CD4-positive, alpha-beta T cell (primary cell): ENCODE measurements at regions not wholly inside any gene's neighbourhood (a gene's known extent, or its start where the extent isn't known, plus 50 kb on each side); places are given as distances from the start of the nearest gene placed in this dataset.

ENCODE experiments used
- ATAC-seq: fragments of 200-7000 bp; cut with Tn5 transposase; one replicate; pipeline ENCODE4 v1.10.0; 2022; ENCODE audit warnings: mild to moderate bottlenecking; ENCODE audit not compliant: poor library complexity
- CTCF ChIA-PET: fragments of 350-600 bp; sonication (Branson Sonifier 250); formaldehyde crosslinking; loops from one replicate; lab custom pipeline; 2021; ENCODE audit warnings: antibody characterized with exemption, inconsistent platforms; lab: Charles Lee
- POLR2A ChIA-PET: fragments of 350-600 bp; sonication (Branson Sonifier 250); formaldehyde crosslinking; loops from one replicate; lab custom pipeline; 2021; ENCODE audit warnings: antibody characterized with exemption, inconsistent platforms; lab: Charles Lee
- DNase-seq, 14 experiments: peaks; one replicate each; pipeline ENCODE4 v3.0.0-alpha.2; 2013 to 2020; ENCODE audit warnings: mixed read lengths in 2 of 14
- H3K27ac ChIP-seq, 2 donors: one replicate each; pipeline versions ENCODE4 v1.5.1 to v1.7.0; 2013; ENCODE audit warnings: low read length in 2 of 2, low read depth in 1 of 2, mild to moderate bottlenecking in 1 of 2
- H3K27me3 ChIP-seq, 2 experiments: 1 replicate in 1 of 2; 2 replicates in 1 of 2; pipeline versions ENCODE4 v1.6.1 to v1.7.0; 2013; ENCODE audit warnings: low read length in 2 of 2, control low read depth in 1 of 2, mild to moderate bottlenecking in 1 of 2, moderate library complexity in 1 of 2; ENCODE audit not compliant: insufficient read depth in 2 of 2, control insufficient read depth in 1 of 2
- H3K36me3 ChIP-seq: one replicate; pipeline ENCODE4 v1.6.1; 2013; ENCODE audit warnings: low read length, control low read depth; ENCODE audit not compliant: insufficient read depth
- H3K4me1 ChIP-seq: one replicate; pipeline ENCODE4 v1.6.1; 2013; ENCODE audit warnings: low read length, control low read depth; ENCODE audit not compliant: insufficient read depth
- H3K4me3 ChIP-seq: one replicate; pipeline ENCODE4 v1.5.1; 2013; ENCODE audit warnings: mild to moderate bottlenecking, low read length, moderate library complexity
- H3K9me3 ChIP-seq, 2 experiments: 1 replicate in 1 of 2; 2 replicates in 1 of 2; pipeline versions ENCODE4 v1.6.1 to v1.7.0; 2013; ENCODE audit warnings: low read length in 2 of 2, mild to moderate bottlenecking in 2 of 2, control low read depth in 1 of 2, moderate library complexity in 1 of 2; ENCODE audit not compliant: control insufficient read depth in 1 of 2, insufficient read depth in 1 of 2
- H3K27ac Mint-ChIP-seq: one replicate; pipeline ENCODE4 v1.8.0; 2020; ENCODE audit warnings: mixed read lengths
- H3K27me3 Mint-ChIP-seq: one replicate; pipeline ENCODE4 v1.8.0; 2021; ENCODE audit warnings: mixed read lengths
- H3K36me3 Mint-ChIP-seq: one replicate; pipeline ENCODE4 v1.8.0; 2021; ENCODE audit warnings: low read depth, mixed read lengths
- H3K4me1 Mint-ChIP-seq: one replicate; pipeline ENCODE4 v1.8.0; 2021; ENCODE audit warnings: low read depth, mixed read lengths
- H3K4me3 Mint-ChIP-seq: one replicate; pipeline ENCODE4 v1.8.0; 2020; ENCODE audit warnings: mild to moderate bottlenecking, mixed read lengths
- H3K9me3 Mint-ChIP-seq: one replicate; pipeline ENCODE4 v1.8.0; 2020; ENCODE audit warnings: mixed read lengths
- intact Hi-C, 2 experiments: fragments of 100-400 bp; cut with DNase I in 1 of 2; cut with micrococcal nuclease in 1 of 2; formaldehyde crosslinking; loops; one replicate each; pipeline versions ENCODE4 v1.15.1 to v1.9.0; 2023 to 2025; cut with DNase I, micrococcal nuclease
- TF ChIP-seq, protein P1 (sequence below): fragments of 200-600 bp; IDR thresholded peaks from one replicate; pipeline ENCODE4 v1.8.0; 2022; ENCODE audit warnings: antibody characterized with exemption, mild to moderate bottlenecking

DNA sequence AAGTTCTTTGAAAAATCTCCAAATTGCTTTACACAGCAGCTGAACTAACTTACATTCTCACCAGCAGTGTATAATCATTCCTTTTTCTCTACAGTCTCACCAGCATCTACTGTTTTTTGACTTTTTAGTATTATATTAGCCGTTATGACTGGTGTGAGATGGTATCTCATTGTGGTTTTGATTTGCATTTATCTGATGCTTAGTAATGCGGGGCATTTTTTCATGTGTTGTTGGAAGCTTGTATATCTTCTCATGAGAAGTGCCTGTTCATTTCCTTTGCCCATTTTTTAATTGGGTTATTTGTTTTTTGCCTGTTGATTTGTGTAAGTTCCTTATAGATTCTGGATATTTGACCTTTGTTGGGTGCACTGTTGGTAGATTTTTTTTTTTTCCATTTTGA, 931.7 kb downstream of the CENPC start:
- Histone ChIP-seq H3K4me1 (no peaks in the 10 kb centered on the region), H3K27ac (no peak overlapping the region), H3K9me3 (peaks cover 0 to 9% of the 10 kb centered on the region in 2 experiments), H3K27me3 (no peaks in the 10 kb centered on the region), H3K36me3 (no peaks in the 10 kb centered on the region), H3K4me3 (no peak overlapping the region)
- TF ChIP-seq, protein P1, sequence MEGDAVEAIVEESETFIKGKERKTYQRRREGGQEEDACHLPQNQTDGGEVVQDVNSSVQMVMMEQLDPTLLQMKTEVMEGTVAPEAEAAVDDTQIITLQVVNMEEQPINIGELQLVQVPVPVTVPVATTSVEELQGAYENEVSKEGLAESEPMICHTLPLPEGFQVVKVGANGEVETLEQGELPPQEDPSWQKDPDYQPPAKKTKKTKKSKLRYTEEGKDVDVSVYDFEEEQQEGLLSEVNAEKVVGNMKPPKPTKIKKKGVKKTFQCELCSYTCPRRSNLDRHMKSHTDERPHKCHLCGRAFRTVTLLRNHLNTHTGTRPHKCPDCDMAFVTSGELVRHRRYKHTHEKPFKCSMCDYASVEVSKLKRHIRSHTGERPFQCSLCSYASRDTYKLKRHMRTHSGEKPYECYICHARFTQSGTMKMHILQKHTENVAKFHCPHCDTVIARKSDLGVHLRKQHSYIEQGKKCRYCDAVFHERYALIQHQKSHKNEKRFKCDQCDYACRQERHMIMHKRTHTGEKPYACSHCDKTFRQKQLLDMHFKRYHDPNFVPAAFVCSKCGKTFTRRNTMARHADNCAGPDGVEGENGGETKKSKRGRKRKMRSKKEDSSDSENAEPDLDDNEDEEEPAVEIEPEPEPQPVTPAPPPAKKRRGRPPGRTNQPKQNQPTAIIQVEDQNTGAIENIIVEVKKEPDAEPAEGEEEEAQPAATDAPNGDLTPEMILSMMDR, result no peak
- ATAC-seq (no peak), DNase-seq (no peak)
- Mint-ChIP-seq H3K4me3 (no peak overlapping the region), H3K4me1 (no peaks in the 10 kb centered on the region), H3K27me3 (no peaks in the 10 kb centered on the region), H3K27ac (no peak overlapping the region), H3K9me3 (peaks cover 16% of the 10 kb centered on the region), H3K36me3 (no peaks in the 10 kb centered on the region)
- POLR2A ChIA-PET, result no interaction called here
- CTCF ChIA-PET, result no interaction called here
- intact Hi-C loops, result no loop called here

DNA sequence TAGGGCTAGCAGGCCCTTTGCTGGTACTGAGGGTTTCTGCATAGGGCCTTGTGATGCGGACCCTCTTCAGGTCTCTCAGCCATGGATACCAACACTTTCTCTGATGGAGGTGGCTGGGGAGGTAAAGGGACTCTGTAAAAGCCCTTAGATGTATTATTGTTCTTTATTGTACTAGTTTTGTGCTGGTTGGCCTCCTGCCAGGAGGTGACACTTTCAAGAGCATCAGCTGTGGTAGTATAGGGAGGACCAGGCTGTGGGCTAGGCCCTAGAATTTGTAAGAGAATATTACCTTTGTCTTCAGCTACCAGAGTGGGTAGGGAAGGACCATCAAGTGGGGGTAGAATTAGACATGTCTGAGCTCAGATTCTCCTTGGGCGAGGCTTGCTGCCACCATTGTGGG, 936.3 kb downstream of the CENPC start:
- peaks cover 3% of the 10 kb centered on the region for H3K9me3 Mint-ChIP-seq
- no peaks in the 10 kb centered on the region for H3K36me3 Mint-ChIP-seq
- no peaks in the 10 kb centered on the region for H3K27me3 Mint-ChIP-seq
- H3K27ac Mint-ChIP-seq, result no peak overlapping the region
- Histone ChIP-seq H3K4me1 (no peaks in the 10 kb centered on the region), H3K27me3 (no peaks in the 10 kb centered on the region), H3K36me3 (no peaks in the 10 kb centered on the region), H3K4me3 (no peak overlapping the region), H3K9me3 (peaks cover 0 to 5% of the 10 kb centered on the region in 2 experiments), H3K27ac (no peak overlapping the region)
- ChIA-PET POLR2A (no interaction called here), CTCF (no interaction called here)
- no peak for ATAC-seq
- TF ChIP-seq, protein P1, result no peak
- no peak overlapping the region for H3K4me3 Mint-ChIP-seq
- H3K4me1 Mint-ChIP-seq, result no peaks in the 10 kb centered on the region
- intact Hi-C loops, result no loop called here
- no peak for DNase-seq

DNA sequence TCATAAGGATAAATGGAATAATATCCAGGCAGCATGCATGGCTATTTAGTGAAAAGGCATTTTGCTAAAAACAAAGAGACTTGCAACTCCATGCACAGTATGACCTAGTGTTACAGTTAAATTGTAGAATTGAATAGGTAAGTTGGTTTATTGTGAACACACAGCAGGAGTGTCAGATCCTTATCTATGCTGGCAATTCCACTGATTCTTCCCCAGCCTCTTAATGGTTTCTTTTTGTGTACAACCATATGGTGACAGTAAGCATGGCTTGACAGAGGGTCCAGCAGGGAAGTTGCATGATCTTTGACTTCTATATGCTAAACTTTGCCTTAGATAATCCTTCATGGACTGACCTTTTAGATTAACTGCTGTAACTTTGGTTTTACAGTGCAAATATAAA, 936.6 kb upstream of the EPHA5 start:
- CTCF ChIA-PET, result no interaction called here
- POLR2A ChIA-PET, result no interaction called here

More for the DNA sequence above, 936.6 kb upstream of the EPHA5 start:
- intact Hi-C loops, result no loop called here
- no peaks in the 10 kb centered on the region for H3K27me3 ChIP-seq
- no peak for DNase-seq
- Mint-ChIP-seq H3K4me1 (no peaks in the 10 kb centered on the region), H3K27me3 (no peaks in the 10 kb centered on the region), H3K36me3 (no peaks in the 10 kb centered on the region), H3K27ac (no peak overlapping the region), H3K9me3 (no peaks in the 10 kb centered on the region), H3K4me3 (no peak overlapping the region)
- TF ChIP-seq, protein P1, result no peak
- no peaks in the 10 kb centered on the region for H3K36me3 ChIP-seq
- ATAC-seq, result no peak
- no peaks in the 10 kb centered on the region for H3K4me1 ChIP-seq
- no peak overlapping the region for H3K27ac ChIP-seq
- H3K4me3 ChIP-seq, result no peak overlapping the region
- H3K9me3 ChIP-seq, result peaks cover 0 to 5% of the 10 kb centered on the region in 2 experiments
